Spleen (tissue), 11 donors: ENCODE measurements at regions not wholly inside any gene's neighbourhood (a gene's known extent, or its start where the extent isn't known, plus 50 kb on each side); places are given as distances from the start of the nearest gene placed in this dataset.
A peak's percentile ranks its signal among the peaks of the same experiment; 100 is the strongest.

Source experiments
- DNase-seq: peaks from one replicate; pipeline ENCODE4 v3.0.0-alpha.2; 2020
- H3K27ac ChIP-seq, 8 donors: fragments of 200-600 bp; sonication (generic) in 7 of 8; 1 replicate in 4 of 8; 2 replicates in 4 of 8; pipeline versions ENCODE4 v1.5.0 to v1.8.0; 2016 to 2021; ENCODE audit warnings: inconsistent platforms in 4 of 8, mild to moderate bottlenecking in 4 of 8, moderate library complexity in 1 of 8
- H3K27me3 ChIP-seq, 7 donors: fragments of 200-600 bp; sonication (generic) in 6 of 7; replicated peaks in 1 of 7; 1 replicate in 4 of 7; 2 replicates in 3 of 7; pipeline versions ENCODE4 v1.5.0 to v1.8.0; 2016 to 2021; ENCODE audit warnings: inconsistent platforms in 3 of 7, mild to moderate bottlenecking in 1 of 7
- H3K36me3 ChIP-seq, 6 donors: fragments of 200-600 bp; sonication (generic) in 5 of 6; 1 replicate in 4 of 6; 2 replicates in 2 of 6; pipeline versions ENCODE4 v1.5.0 to v1.8.0; 2016 to 2021; ENCODE audit warnings: inconsistent platforms in 2 of 6
- H3K4me1 ChIP-seq, 6 donors: fragments of 200-600 bp; sonication (generic) in 5 of 6; 1 replicate in 3 of 6; 2 replicates in 3 of 6; pipeline versions ENCODE4 v1.5.0 to v1.8.0; 2016 to 2021; ENCODE audit warnings: inconsistent platforms in 3 of 6
- H3K4me3 ChIP-seq, 8 donors: fragments of 200-600 bp; sonication (generic) in 7 of 8; 1 replicate in 4 of 8; 2 replicates in 4 of 8; pipeline versions ENCODE4 v1.5.0 to v1.8.0; 2016 to 2021; ENCODE audit warnings: inconsistent platforms in 4 of 8, mild to moderate bottlenecking in 4 of 8, moderate library complexity in 2 of 8
- H3K9me3 ChIP-seq, 8 donors: fragments of 200-600 bp; sonication (generic) in 7 of 8; 1 replicate in 4 of 8; 2 replicates in 4 of 8; pipeline versions ENCODE4 v1.5.0 to v1.8.0; 2016 to 2021; ENCODE audit warnings: inconsistent platforms in 4 of 8
- CTCF ChIP-seq, 11 experiments: fragments of 200-600 bp in 7 of 11; fragments of 450-650 bp in 4 of 11; sonication (generic) in 4 of 11; IDR thresholded peaks in 8 of 11; conservative IDR thresholded peaks in 3 of 11; 1 replicate in 7 of 11; 2 replicates in 4 of 11; pipeline versions ENCODE4 v1.4.0 to v1.8.0; 2016 to 2021; ENCODE audit warnings: antibody characterized with exemption in 11 of 11, inconsistent platforms in 4 of 11, mild to moderate bottlenecking in 1 of 11
- POLR2A ChIP-seq, 3 donors: fragments of 450-650 bp; IDR thresholded peaks; one replicate each; pipeline ENCODE4 v1.5.1; 2017; ENCODE audit warnings: antibody characterized with exemption in 3 of 3, mild to moderate bottlenecking in 1 of 3
- POLR2AphosphoS5 ChIP-seq, 3 donors: sonication (generic); formaldehyde crosslinking; IDR thresholded peaks; one replicate each; pipeline ENCODE4 v1.5.1; 2017; ENCODE audit warnings: antibody characterized with exemption in 3 of 3
- WGBS, 5 donors: extraction: QIAGEN DNeasy Blood & Tissue Kit in 3 of 5; methylation state at CpG; one replicate each; pipeline versions ENCODE4 v1.1.5 to v1.1.7; 2013 to 2018; 5-methylcytosine and 5-hydroxymethylcytosine counted together
- intact Hi-C: fragments of 100-400 bp; cut with DNase I; formaldehyde crosslinking; loops from one replicate; pipeline ENCODE4 v1.15.0; 2023; ENCODE audit warnings: low total_unique reads
- donor health status: healthy with polysubstance abuse.
- donor health status: DM: no; HTN: no; CAD: no; lungs with moderate emphysema.
- donor health status: DM: no; HTN: no; CAD: no.
- donor health status: Bipolar disorder and iron deficiency.
- donor health status: healthy.
- donor health status: DM: no; HTN: no; CAD: no.
- donor health status: DM: yes; HTN: yes; CAD: no.

GRCh38 chr5:86878250-86878649 lies 260.5 kb downstream of the COX7C start:
- Histone ChIP-seq H3K27me3 (no peaks in the 10 kb centered on the region), H3K27ac (no peak overlapping the region), H3K4me3 (no peak overlapping the region), H3K9me3 (no peaks in the 10 kb centered on the region), H3K36me3 (no peaks in the 10 kb centered on the region), H3K4me1 (peaks cover 0 to 3% (median 0%) of the 10 kb centered on the region in 6 donors)
- no peak for DNase-seq
- TF ChIP-seq POLR2AphosphoS5 (IDR thresholded peaks at IDR 0.05) (no peak), POLR2A (IDR thresholded peaks at IDR 0.05) (no peak), CTCF (IDR thresholded peaks at IDR 0.05 in 8 of 11, conservative IDR thresholded peaks at IDR 0.05 in 3 of 11) (no peak)
- intact Hi-C loops: no loop called here

GRCh38 chr5:86879086-86879485 lies 261.3 kb downstream of the COX7C start:
- no peak for DNase-seq
- Histone ChIP-seq H3K4me1 (peaks cover 0 to 3% (median 0%) of the 10 kb centered on the region in 6 donors), H3K9me3 (no peaks in the 10 kb centered on the region), H3K27me3 (no peaks in the 10 kb centered on the region), H3K36me3 (no peaks in the 10 kb centered on the region), H3K27ac (no peak overlapping the region), H3K4me3 (no peak overlapping the region)
- intact Hi-C loops: no loop called here
- TF ChIP-seq CTCF (IDR thresholded peaks at IDR 0.05 in 8 of 11, conservative IDR thresholded peaks at IDR 0.05 in 3 of 11): no peak
- no peak for TF ChIP-seq POLR2AphosphoS5 (IDR thresholded peaks at IDR 0.05)
- no peak for TF ChIP-seq POLR2A (IDR thresholded peaks at IDR 0.05)

GRCh38 chr5:86880344-86880743 lies 262.6 kb downstream of the COX7C start:
- intact Hi-C loops: no loop called here
- H3K36me3 ChIP-seq: no peaks in the 10 kb centered on the region
- TF ChIP-seq CTCF (IDR thresholded peaks at IDR 0.05 in 8 of 11, conservative IDR thresholded peaks at IDR 0.05 in 3 of 11): no peak
- TF ChIP-seq POLR2A (IDR thresholded peaks at IDR 0.05): no peak
- no peak for TF ChIP-seq POLR2AphosphoS5 (IDR thresholded peaks at IDR 0.05)
- H3K4me3 ChIP-seq: no peak overlapping the region
- no peaks in the 10 kb centered on the region for H3K9me3 ChIP-seq
- peaks cover 0 to 3% (median 0%) of the 10 kb centered on the region in 6 donors for H3K4me1 ChIP-seq
- no peak overlapping the region for H3K27ac ChIP-seq
- no peaks in the 10 kb centered on the region for H3K27me3 ChIP-seq
- DNase-seq: no peak
- WGBS, 5 donors: 67 to 79% (median 71%) methylated on average over 4 of the region's 4 CpGs

GRCh38 chr5:86880785-86881492 lies 263.2 kb downstream of the COX7C start:
- H3K27ac ChIP-seq: no peak overlapping the region
- no peaks in the 10 kb centered on the region for H3K9me3 ChIP-seq
- intact Hi-C loops: no loop called here
- H3K27me3 ChIP-seq: no peaks in the 10 kb centered on the region
- DNase-seq: no peak
- H3K4me1 ChIP-seq: peaks cover 0 to 3% (median 0%) of the 10 kb centered on the region in 6 donors
- no peak overlapping the region for H3K4me3 ChIP-seq
- TF ChIP-seq CTCF (IDR thresholded peaks at IDR 0.05 in 8 of 11, conservative IDR thresholded peaks at IDR 0.05 in 3 of 11): peak in 10 of 11 experiments; percentile 20 to 64 (median 48)
- no peak for TF ChIP-seq POLR2A (IDR thresholded peaks at IDR 0.05)
- H3K36me3 ChIP-seq: no peaks in the 10 kb centered on the region
- 43 to 58% (median 54%) methylated on average over 3 of the region's 3 CpGs for WGBS, 5 donors
